GM12878 (cell line): ENCODE measurements at regions not wholly inside any gene's neighbourhood (a gene's known extent, or its start where the extent isn't known, plus 50 kb on each side); places are given as distances from the start of the nearest gene placed in this dataset.

Experiments used
- ATAC-seq: fragments of 200-7000 bp; cut with Tn5 transposase; 3 replicates; pipeline ENCODE4 v1.9.1; 2020; ENCODE audit warnings: mild to moderate bottlenecking, moderate library complexity
- BruUV-seq: library from RNA; stranded (reverse); fragments of 400-500 nt; replicated peaks from 2 replicates; lab custom pipeline; 2021; lab: Mats Ljungman, UMichigan
- CTCF ChIA-PET: fragments of 300-600 bp; sonication (Branson Sonifier 250); formaldehyde crosslinking; extraction: SDS; loops from one replicate; lab custom pipeline; 2021; ENCODE audit warnings: inconsistent platforms; lab: Yijun Ruan, JAX
- POLR2A ChIA-PET: fragments of 350-600 bp; formaldehyde crosslinking; extraction: SDS; loops from one replicate; lab custom pipeline; 2021; ENCODE audit warnings: inconsistent platforms; lab: Charles Lee
- RAD21 ChIA-PET: fragments of 300-600 bp; sonication (Branson Sonifier 250); formaldehyde crosslinking; loops from one replicate; lab custom pipeline; 2023; ENCODE audit warnings: antibody characterized with exemption; ENCODE audit not compliant: unreplicated experiment; lab: Charles Lee
- SMC1A ChIA-PET: fragments of 300-600 bp; sonication (Branson Sonifier 250); formaldehyde crosslinking; loops from one replicate; lab custom pipeline; 2023; ENCODE audit not compliant: unreplicated experiment, uncharacterized antibody; lab: Charles Lee
- DNase-seq: peaks from one replicate; pipeline ENCODE4 v3.0.0-alpha.2; 2011; ENCODE audit warnings: low read depth, low spot score
- FAIRE-seq: peaks from 3 replicates; lab custom pipeline; 2011; peaks lifted over from hg19 to GRCh38; lab: Jason Lieb, UNC
- H2AFZ ChIP-seq: 2 replicates; pipeline ENCODE4 v1.6.0; 2011; ENCODE audit warnings: low read depth, low read length, control low read depth; ENCODE audit not compliant: control insufficient read depth
- H3K27ac ChIP-seq: 2 replicates; pipeline ENCODE4 v1.5.1; 2011; ENCODE audit warnings: control low read depth; ENCODE audit not compliant: control insufficient read depth, insufficient read depth
- H3K27me3 ChIP-seq, 2 experiments: replicated peaks in 1 of 2; 2 replicates each; pipeline versions ENCODE4 v1.6.0 to v1.6.1; 2011; ENCODE audit warnings: low read length in 1 of 2; ENCODE audit not compliant: control insufficient read depth in 2 of 2, insufficient read depth in 2 of 2
- H3K36me3 ChIP-seq, 2 experiments: 2 replicates each; pipeline ENCODE4 v1.5.1; 2011; ENCODE audit warnings: low read length in 1 of 2; ENCODE audit not compliant: control insufficient read depth in 2 of 2, insufficient read depth in 2 of 2
- H3K4me1 ChIP-seq: 2 replicates; pipeline ENCODE4 v1.6.1; 2011; ENCODE audit warnings: mild to moderate bottlenecking, low read length, moderate library complexity, mixed read lengths; ENCODE audit not compliant: control insufficient read depth, insufficient read depth
- H3K4me2 ChIP-seq: 2 replicates; pipeline ENCODE4 v1.6.0; 2011; ENCODE audit warnings: control low read depth; ENCODE audit not compliant: control insufficient read depth, insufficient read depth
- H3K4me3 ChIP-seq: fragments of 200-600 bp; sonication (generic); 2 replicates; pipeline ENCODE4 v1.5.1; 2016
- H3K79me2 ChIP-seq: 2 replicates; pipeline ENCODE4 v1.6.0; 2011; ENCODE audit warnings: low read length; ENCODE audit not compliant: control insufficient read depth, insufficient read depth
- H3K9ac ChIP-seq: 2 replicates; pipeline ENCODE4 v1.8.0; 2011; ENCODE audit warnings: low read length, control low read depth, mixed read lengths; ENCODE audit not compliant: control insufficient read depth, insufficient read depth
- H3K9me3 ChIP-seq: replicated peaks from 3 replicates; pipeline ENCODE4 v1.5.1; 2011; ENCODE audit warnings: mild to moderate bottlenecking, low read length; ENCODE audit not compliant: control insufficient read depth, insufficient read depth
- H4K20me1 ChIP-seq: 2 replicates; pipeline ENCODE4 v1.6.0; 2011; ENCODE audit not compliant: control insufficient read depth, insufficient read depth
- EZH2 ChIP-seq: IDR thresholded peaks from 2 replicates; pipeline ENCODE4 v1.6.1; 2012; ENCODE audit warnings: low read depth, mild to moderate bottlenecking, control low read depth, inconsistent platforms, low read length, borderline replicate concordance; ENCODE audit not compliant: control insufficient read depth
- FOS ChIP-seq: IDR thresholded peaks from 3 replicates; pipeline ENCODE4 v1.6.1; 2011; ENCODE audit warnings: borderline replicate concordance; ENCODE audit not compliant: insufficient read length; ENCODE audit errors: extremely low read depth
- FOXM1 ChIP-seq: IDR thresholded peaks from 2 replicates; pipeline ENCODE4 v1.6.1; 2012; ENCODE audit warnings: low read depth, mild to moderate bottlenecking, inconsistent platforms, low read length, moderate library complexity
- GABPA ChIP-seq: IDR thresholded peaks from 2 replicates; pipeline ENCODE4 v1.6.1; 2014; ENCODE audit warnings: antibody characterized with exemption, low read depth, mild to moderate bottlenecking, inconsistent platforms
- HSF1 ChIP-seq: fragments of 150-350 bp; IDR thresholded peaks from 2 replicates; pipeline ENCODE4 v1.6.1; 2014; ENCODE audit warnings: mild to moderate bottlenecking, low read depth, low read length
- MAX ChIP-seq: IDR thresholded peaks from 2 replicates; pipeline ENCODE4 v1.6.1; 2012; ENCODE audit warnings: low read depth, low read length, improper control_type of control experiment
- MXI1 ChIP-seq: fragments of 150-350 bp; IDR thresholded peaks from 2 replicates; pipeline ENCODE4 v1.6.1; 2011; ENCODE audit warnings: low read depth, mild to moderate bottlenecking, inconsistent platforms, low read length, improper control_type of control experiment
- MYC ChIP-seq: IDR thresholded peaks from 2 replicates; pipeline ENCODE4 v1.6.1; 2011; ENCODE audit warnings: mild to moderate bottlenecking, low read length, moderate library complexity, inconsistent platforms; ENCODE audit not compliant: insufficient read depth, insufficient replicate concordance, insufficient read length, severe bottlenecking
- NBN ChIP-seq: fragments of 450-650 bp; IDR thresholded peaks from 2 replicates; pipeline ENCODE4 v1.6.1; 2016
- NFYB ChIP-seq: IDR thresholded peaks from 2 replicates; pipeline ENCODE4 v1.6.1; 2011; ENCODE audit warnings: low read depth, mild to moderate bottlenecking, low read length, improper control_type of control experiment, moderate library complexity; ENCODE audit not compliant: insufficient read depth
- POLR2A ChIP-seq: IDR thresholded peaks from 2 replicates; pipeline ENCODE4 v1.6.1; 2011; ENCODE audit warnings: low read depth, mild to moderate bottlenecking, low read length
- RBBP5 ChIP-seq: fragments of 200-600 bp; sonication (generic); conservative IDR thresholded peaks from 2 replicates; pipeline ENCODE4 v1.6.1; 2016
- SKIL ChIP-seq: fragments of 450-650 bp; IDR thresholded peaks from 2 replicates; pipeline ENCODE4 v1.6.1; 2017; ENCODE audit warnings: mild to moderate bottlenecking, low read depth, inconsistent platforms; ENCODE audit not compliant: poor library complexity, severe bottlenecking
- SMAD1 ChIP-seq: fragments of 450-650 bp; IDR thresholded peaks from 2 replicates; pipeline ENCODE4 v1.6.1; 2018; ENCODE audit warnings: mild to moderate bottlenecking, low read depth; ENCODE audit not compliant: partially characterized antibody
- TCF3 ChIP-seq: IDR thresholded peaks from 2 replicates; pipeline ENCODE4 v1.6.1; 2012; ENCODE audit warnings: low read depth, mild to moderate bottlenecking, low read length, borderline replicate concordance; ENCODE audit not compliant: insufficient read depth
- WGBS: methylation state at CpG from one replicate; pipeline ENCODE4 v1.1.6; 2016; ENCODE audit warnings: low lambda C conversion rate; ENCODE audit not compliant: insufficient replicate concordance, insufficient coverage; ENCODE audit errors: missing lambda C conversion rate; 5-methylcytosine and 5-hydroxymethylcytosine counted together
- in situ Hi-C: fragments of 300-500 bp; cut with MboI; formaldehyde crosslinking; loops from 9 replicates; pipeline ENCODE4 v1.14.3; 2018; ENCODE audit warnings: mixed read lengths
- intact Hi-C: fragments of 100-400 bp; cut with micrococcal nuclease; formaldehyde crosslinking; loops from one replicate; pipeline ENCODE4 v1.14.2; 2022; ENCODE audit not compliant: unreplicated experiment

GRCh38 chr5:10161778-10162177 is 87.9 kb downstream of the ATPSCKMT start:
- Histone ChIP-seq H4K20me1 (no peaks in the 10 kb centered on the region), H3K9ac (no peak overlapping the region), H3K79me2 (no peaks in the 10 kb centered on the region), H3K9me3 (no peaks in the 10 kb centered on the region), H3K27me3 (no peaks in the 10 kb centered on the region), H3K4me1 (no peaks in the 10 kb centered on the region), H2AFZ (no peak overlapping the region), H3K4me2 (no peak overlapping the region), H3K27ac (no peak overlapping the region), H3K36me3 (no peaks in the 10 kb centered on the region), H3K4me3 (no peak overlapping the region)
- intact Hi-C loops (no loop called here), in situ Hi-C loops (no loop called here)
- no TSS peak for BruUV-seq
- ChIA-PET CTCF (interaction anchor here (0.6 kb wide), 1 partner anchor 85 kb away, joined by 3 read pairs; no protein-coding TSS in a partner anchor), RAD21 (no interaction called here), POLR2A (interaction anchor here (0.6 kb wide), 1 partner anchor 95 kb away, joined by 5 read pairs; no protein-coding TSS in a partner anchor), SMC1A (interaction anchor here (0.6 kb wide), 1 partner anchor 1628 kb away, joined by 3 read pairs; no protein-coding TSS in a partner anchor)
- WGBS = 28% methylated on average over 3 of the region's 3 CpGs
- no peak for DNase-seq
- no peak for FAIRE-seq
- no peak for ATAC-seq
- no peak for TF ChIP-seq MAX

GRCh38 chr5:10160241-10160640 is 89.4 kb downstream of the ATPSCKMT start:
- H3K4me1 ChIP-seq = no peaks in the 10 kb centered on the region
- in situ Hi-C loops = no loop called here
- CTCF ChIA-PET = no interaction called here
- FAIRE-seq (no peak), ATAC-seq (no peak), DNase-seq (no peak)
- POLR2A ChIA-PET = no interaction called here
- H3K9ac ChIP-seq = no peak overlapping the region
- SMC1A ChIA-PET = no interaction called here
- WGBS = 3% methylated on average over 3 of the region's 3 CpGs
- H3K36me3 ChIP-seq = no peaks in the 10 kb centered on the region
- intact Hi-C loops = no loop called here
- no peaks in the 10 kb centered on the region for H3K79me2 ChIP-seq
- RAD21 ChIA-PET = no interaction called here
- H4K20me1 ChIP-seq = no peaks in the 10 kb centered on the region
- H3K9me3 ChIP-seq = no peaks in the 10 kb centered on the region
- H3K27ac ChIP-seq = no peak overlapping the region
- H2AFZ ChIP-seq = no peak overlapping the region
- H3K4me2 ChIP-seq = no peak overlapping the region
- H3K27me3 ChIP-seq = no peaks in the 10 kb centered on the region
- BruUV-seq = no TSS peak
- no peak overlapping the region for H3K4me3 ChIP-seq
- TF ChIP-seq TCF3 = no peak
- TF ChIP-seq POLR2A = no peak
- no peak for TF ChIP-seq RBBP5
- TF ChIP-seq SKIL = no peak
- no peak for TF ChIP-seq MYC
- TF ChIP-seq FOS = no peak
- no peak for TF ChIP-seq FOXM1
- TF ChIP-seq MXI1 = no peak
- TF ChIP-seq GABPA = no peak
- no peak for TF ChIP-seq NFYB
- TF ChIP-seq HSF1 = no peak
- TF ChIP-seq NBN = no peak
- TF ChIP-seq EZH2 = no peak
- no peak for TF ChIP-seq SMAD1
